ENCODE measurements at regions not wholly inside any gene's neighbourhood (a gene's known extent, or its start where the extent isn't known, plus 50 kb on each side); places are given as distances from the start of the nearest gene placed in this dataset.

- H3K4me3 ChIP-seq (ENCODE audit: low read depth, poor library complexity, severe bottlenecking) = no peak overlapping the region
- intact Hi-C loops (cut with DNase I; ENCODE audit: low total_unique reads) = no loop called here
- DNase-seq (ENCODE audit: low spot score in 2 of 2) = no peak
- no peak for TF ChIP-seq POLR2A (IDR thresholded peaks at IDR 0.05)
- no peak for TF ChIP-seq CTCF (IDR thresholded peaks at IDR 0.05)
- WGBS, 2 donors = 90 to 93% methylated on average over 2 of the region's 2 CpGs
Measured at GRCh38 chr3:176958560-176958959, 238.7 kb downstream of the TBL1XR1 start.

- DNase-seq (ENCODE audit: low spot score in 2 of 2) = no peak
- H3K4me3 ChIP-seq (ENCODE audit: low read depth, poor library complexity, severe bottlenecking) = no peak overlapping the region
- TF ChIP-seq POLR2A (IDR thresholded peaks at IDR 0.05) = no peak
- TF ChIP-seq CTCF (IDR thresholded peaks at IDR 0.05) = no peak
- intact Hi-C loops (cut with DNase I; ENCODE audit: low total_unique reads) = no loop called here
- WGBS, 2 donors = 88 to 91% methylated on average over 2 of the region's 2 CpGs
Measured at GRCh38 chr3:176954517-176954916, 242.8 kb downstream of the TBL1XR1 start.

- no peak overlapping the region for H3K4me3 ChIP-seq (ENCODE audit: low read depth, poor library complexity, severe bottlenecking)
- intact Hi-C loops (cut with DNase I; ENCODE audit: low total_unique reads) = no loop called here
- 52% methylated on average over 6 of the region's 6 CpGs for WGBS, 2 donors
- no peak for TF ChIP-seq CTCF (IDR thresholded peaks at IDR 0.05)
- no peak for TF ChIP-seq POLR2A (IDR thresholded peaks at IDR 0.05)
- DNase-seq (ENCODE audit: low spot score in 2 of 2) = no peak
Measured at GRCh38 chr3:176953106-176954060, 243.9 kb downstream of the TBL1XR1 start.

GRCh38 chr3:176951586-176952292 is 245.5 kb downstream of the TBL1XR1 start:
- no peak for TF ChIP-seq POLR2A (IDR thresholded peaks at IDR 0.05)
- TF ChIP-seq CTCF (IDR thresholded peaks at IDR 0.05) = no peak
- H3K4me3 ChIP-seq (ENCODE audit: low read depth, poor library complexity, severe bottlenecking) = no peak overlapping the region
- intact Hi-C loops (cut with DNase I; ENCODE audit: low total_unique reads) = no loop called here
- WGBS, 2 donors = 65 to 67% methylated on average over 10 of the region's 10 CpGs
- no peak for DNase-seq (ENCODE audit: low spot score in 2 of 2)

GRCh38 chr3:176951144-176951543 is 246.1 kb downstream of the TBL1XR1 start:
- intact Hi-C loops (cut with DNase I; ENCODE audit: low total_unique reads) = no loop called here
- 63 to 71% methylated on average over 3 of the region's 3 CpGs for WGBS, 2 donors
- no peak for TF ChIP-seq CTCF (IDR thresholded peaks at IDR 0.05)
- TF ChIP-seq POLR2A (IDR thresholded peaks at IDR 0.05) = no peak
- no peak overlapping the region for H3K4me3 ChIP-seq (ENCODE audit: low read depth, poor library complexity, severe bottlenecking)
- DNase-seq (ENCODE audit: low spot score in 2 of 2) = no peak

Measured in lower leg skin (tissue), 4 donors.